T1000 (cell line): ENCODE measurements at regions not wholly inside any gene's neighbourhood (a gene's known extent, or its start where the extent isn't known, plus 50 kb on each side); places are given as distances from the start of the nearest gene placed in this dataset.

Source experiments
- DNase-seq: peaks from one replicate; lab custom pipeline; 2025; ENCODE audit warnings: mixed read lengths; lab: John Stamatoyannopoulos, UW

- DNase-seq: no peak
Observed at GRCh38 chr4:54988655-54989054, 136.7 kb downstream of the KDR start.

- no peak for DNase-seq
Observed at GRCh38 chr4:54986095-54986846, 139.1 kb downstream of the KDR start.

GRCh38 chr4:54976682-54977081 lies 148.7 kb downstream of the KDR start:
- no peak for DNase-seq

GRCh38 chr4:54976031-54976430 lies 149.4 kb downstream of the KDR start:
- DNase-seq: no peak

GRCh38 chr4:54973784-54974183 lies 151.6 kb downstream of the KDR start:
- no peak for DNase-seq

- DNase-seq: no peak
Observed at GRCh38 chr4:54971474-54971950, 153.9 kb downstream of the KDR start.

GRCh38 chr4:54967289-54967688 lies 158.1 kb downstream of the KDR start:
- DNase-seq: no peak

- DNase-seq: no peak
Observed at GRCh38 chr4:54961357-54961975, 163.9 kb downstream of the KDR start.

- no peak for DNase-seq
Observed at GRCh38 chr4:54959651-54960116, 165.7 kb downstream of the KDR start.

GRCh38 chr4:54959131-54959530 lies 166.3 kb downstream of the KDR start:
- DNase-seq: no peak

GRCh38 chr4:54958236-54958635 lies 167.2 kb downstream of the KDR start:
- no peak for DNase-seq

GRCh38 chr4:54954656-54955388 lies 170.6 kb downstream of the KDR start:
- DNase-seq: no peak

GRCh38 chr4:54946741-54947140 lies 178.7 kb downstream of the KDR start:
- DNase-seq: no peak

- DNase-seq: no peak
Observed at GRCh38 chr4:54945838-54946237, 179.6 kb downstream of the KDR start.

- DNase-seq: no peak
Observed at GRCh38 chr4:54942721-54943120, 182.7 kb downstream of the KDR start.

GRCh38 chr4:54941994-54942552 lies 183.3 kb downstream of the KDR start:
- DNase-seq: no peak

- DNase-seq: no peak
Observed at GRCh38 chr4:54940996-54941865, 184.2 kb downstream of the KDR start.

GRCh38 chr4:54937501-54937900 lies 187.9 kb downstream of the KDR start:
- no peak for DNase-seq

GRCh38 chr4:54933579-54933978 lies 191.8 kb downstream of the KDR start:
- DNase-seq: no peak

GRCh38 chr4:54930226-54930625 lies 195.2 kb downstream of the KDR start:
- no peak for DNase-seq

GRCh38 chr4:54929459-54929858 lies 195.9 kb downstream of the KDR start:
- no peak for DNase-seq

GRCh38 chr4:54924891-54925290 lies 200.5 kb downstream of the KDR start:
- no peak for DNase-seq
